ENCODE measurements at regions not wholly inside any gene's neighbourhood (a gene's known extent, or its start where the extent isn't known, plus 50 kb on each side); places are given as distances from the start of the nearest gene placed in this dataset.
A peak's percentile ranks its signal among the peaks of the same experiment; 100 is the strongest.

DNA sequence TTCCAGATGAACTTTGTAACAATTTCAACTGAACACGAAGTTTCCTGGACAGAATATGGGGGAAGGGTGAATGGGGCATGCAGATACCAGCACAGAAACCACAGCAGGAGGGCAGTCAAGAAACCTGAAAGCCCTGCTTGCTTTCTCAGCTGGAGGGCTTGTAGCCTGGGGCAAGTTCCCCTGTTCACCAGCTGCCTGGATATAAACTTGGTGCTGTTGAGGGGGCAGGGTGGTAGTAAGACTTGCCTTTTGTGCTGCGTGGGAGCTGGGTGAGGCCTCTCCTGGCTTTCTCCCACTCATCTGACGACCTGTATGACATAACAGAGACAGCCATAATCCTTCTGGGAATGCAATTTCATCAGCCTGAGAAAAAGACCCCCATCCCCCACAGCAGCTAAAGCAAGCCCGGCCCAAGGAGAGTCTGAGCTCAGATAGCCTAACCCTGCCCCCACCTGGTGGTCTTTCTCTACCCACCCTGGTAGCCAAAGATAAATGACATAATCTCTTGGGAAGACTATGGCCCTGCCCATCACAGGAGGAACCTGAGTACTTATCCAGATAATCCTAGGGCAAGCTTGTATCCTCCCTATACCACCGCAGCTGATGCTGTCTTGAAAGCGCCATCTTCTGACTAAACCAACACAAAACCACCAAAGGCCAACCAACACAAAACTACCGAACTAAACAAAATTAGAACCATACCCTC, 234.3 kb downstream of the LAS1L start:
- TF ChIP-seq EZH2 (IDR thresholded peaks at IDR 0.05; ENCODE audit: low read depth, low read length, severe bottlenecking), result no peak
- TF ChIP-seq, protein P1, sequence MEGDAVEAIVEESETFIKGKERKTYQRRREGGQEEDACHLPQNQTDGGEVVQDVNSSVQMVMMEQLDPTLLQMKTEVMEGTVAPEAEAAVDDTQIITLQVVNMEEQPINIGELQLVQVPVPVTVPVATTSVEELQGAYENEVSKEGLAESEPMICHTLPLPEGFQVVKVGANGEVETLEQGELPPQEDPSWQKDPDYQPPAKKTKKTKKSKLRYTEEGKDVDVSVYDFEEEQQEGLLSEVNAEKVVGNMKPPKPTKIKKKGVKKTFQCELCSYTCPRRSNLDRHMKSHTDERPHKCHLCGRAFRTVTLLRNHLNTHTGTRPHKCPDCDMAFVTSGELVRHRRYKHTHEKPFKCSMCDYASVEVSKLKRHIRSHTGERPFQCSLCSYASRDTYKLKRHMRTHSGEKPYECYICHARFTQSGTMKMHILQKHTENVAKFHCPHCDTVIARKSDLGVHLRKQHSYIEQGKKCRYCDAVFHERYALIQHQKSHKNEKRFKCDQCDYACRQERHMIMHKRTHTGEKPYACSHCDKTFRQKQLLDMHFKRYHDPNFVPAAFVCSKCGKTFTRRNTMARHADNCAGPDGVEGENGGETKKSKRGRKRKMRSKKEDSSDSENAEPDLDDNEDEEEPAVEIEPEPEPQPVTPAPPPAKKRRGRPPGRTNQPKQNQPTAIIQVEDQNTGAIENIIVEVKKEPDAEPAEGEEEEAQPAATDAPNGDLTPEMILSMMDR (IDR thresholded peaks at IDR 0.05; ENCODE audit: control extremely low read depth in 1 of 3, insufficient read depth in 1 of 3, low read depth in 1 of 3, low read length in 3 of 3), result peak in 2 of 3 experiments; percentile 9 to 27; a peak in 2 of 4 replicates
- no peak for TF ChIP-seq BACH1 (IDR thresholded peaks at IDR 0.05; ENCODE audit: low read length)
- no peak for TF ChIP-seq POLR2A (IDR thresholded peaks at IDR 0.05; ENCODE audit: control extremely low read depth in 1 of 2, low read depth in 2 of 2, low read length in 2 of 2)
- TF ChIP-seq CHD1 (IDR thresholded peaks at IDR 0.05; ENCODE audit: low read depth, low read length), result no peak
- TF ChIP-seq RAD21 (IDR thresholded peaks at IDR 0.05 in 1 of 2, conservative IDR thresholded peaks at IDR 0.05 in 1 of 2; ENCODE audit: low read depth in 2 of 2, low read length in 2 of 2), result peak; percentile 43 to 45
